ENCODE measurements at regions not wholly inside any gene's neighbourhood (a gene's known extent, or its start where the extent isn't known, plus 50 kb on each side); places are given as distances from the start of the nearest gene placed in this dataset.

DNA sequence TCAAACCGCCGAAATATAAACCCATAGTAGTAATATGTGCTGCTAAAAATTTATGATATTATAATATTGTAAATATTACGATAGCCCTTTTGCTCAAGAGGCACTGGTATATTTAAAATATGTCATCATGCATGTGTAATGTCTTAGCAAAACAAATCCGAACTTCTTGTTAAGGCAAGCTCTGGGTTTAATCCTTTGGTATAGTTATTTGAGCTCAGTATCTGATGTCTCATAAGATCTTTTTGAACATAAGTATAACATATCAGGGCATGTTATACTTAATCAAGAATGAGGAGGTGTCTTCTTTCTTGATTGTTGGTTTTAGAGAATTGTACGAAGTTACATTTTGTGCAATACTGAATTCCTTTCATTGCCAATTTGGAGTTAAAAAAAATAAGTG lies 154.1 kb upstream of the CBLB start:
- Mint-ChIP-seq H3K27me3 (no peaks in the 10 kb centered on the region), H3K36me3 (no peaks in the 10 kb centered on the region), H3K9me3 (peaks cover 0 to 2% (median 0%) of the 10 kb centered on the region in 7 donors), H3K27ac (no peak overlapping the region), H3K4me3 (no peak overlapping the region), H3K4me1 (peaks cover 0 to 6% (median 0%) of the 10 kb centered on the region in 4 donors)
- Histone ChIP-seq H3K27ac (ENCODE audit: insufficient read depth, low read length, poor library complexity, severe bottlenecking) (no peak overlapping the region), H3K4me3 (ENCODE audit: low read depth, low read length) (no peak overlapping the region), H3K4me1 (ENCODE audit: control insufficient read depth, insufficient read depth, low read length, poor library complexity, severe bottlenecking) (no peaks in the 10 kb centered on the region), H3K36me3 (ENCODE audit: control insufficient read depth, insufficient read depth, low read length) (no peaks in the 10 kb centered on the region), H3K9me3 (ENCODE audit: control insufficient read depth in 2 of 2, low read length in 2 of 2) (no peaks in the 10 kb centered on the region), H3K27me3 (ENCODE audit: control insufficient read depth, insufficient read depth, low read length) (no peaks in the 10 kb centered on the region)
- ATAC-seq (ENCODE audit: low read depth in 2 of 2): no peak
- DNase-seq: no peak

DNA sequence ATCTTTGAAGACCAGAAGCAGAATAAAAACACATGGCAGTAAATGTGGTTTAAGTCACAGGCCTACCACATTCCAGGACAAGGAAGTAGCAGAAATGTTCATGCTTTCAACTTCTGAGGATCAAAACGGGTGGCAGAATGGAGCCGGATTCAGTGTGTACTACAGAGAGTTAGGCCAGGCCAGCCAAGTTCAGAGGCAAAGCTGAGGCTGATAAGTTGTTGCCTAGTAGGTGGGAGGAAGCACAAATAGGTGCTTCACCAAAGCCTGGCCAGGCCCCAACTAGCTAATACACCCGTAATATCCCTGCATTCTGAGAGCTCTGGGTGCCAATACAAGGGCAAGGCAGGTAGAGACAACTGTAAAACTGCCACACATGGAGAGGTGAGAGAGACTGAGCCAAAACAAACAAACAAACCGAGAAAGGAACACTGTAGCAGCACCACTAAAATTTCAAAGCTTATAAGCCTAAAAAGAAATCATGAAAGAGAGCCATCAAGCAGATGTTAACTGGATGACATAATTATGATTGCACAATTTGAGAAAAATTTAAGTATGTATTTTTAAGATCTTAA lies 156.4 kb upstream of the CBLB start:
- Histone ChIP-seq H3K9me3 (ENCODE audit: control insufficient read depth in 2 of 2, low read length in 2 of 2) (no peaks in the 10 kb centered on the region), H3K27me3 (ENCODE audit: control insufficient read depth, insufficient read depth, low read length) (no peaks in the 10 kb centered on the region), H3K27ac (ENCODE audit: insufficient read depth, low read length, poor library complexity, severe bottlenecking) (no peak overlapping the region), H3K36me3 (ENCODE audit: control insufficient read depth, insufficient read depth, low read length) (no peaks in the 10 kb centered on the region), H3K4me1 (ENCODE audit: control insufficient read depth, insufficient read depth, low read length, poor library complexity, severe bottlenecking) (no peaks in the 10 kb centered on the region), H3K4me3 (ENCODE audit: low read depth, low read length) (no peak overlapping the region)
- peaks cover 0 to 3% (median 0%) of the 10 kb centered on the region in 7 donors for H3K9me3 Mint-ChIP-seq
- H3K27ac Mint-ChIP-seq: no peak overlapping the region
- no peaks in the 10 kb centered on the region for H3K27me3 Mint-ChIP-seq
- no peak overlapping the region for H3K4me3 Mint-ChIP-seq
- no peak for ATAC-seq (ENCODE audit: low read depth in 2 of 2)
- DNase-seq: no peak
- H3K4me1 Mint-ChIP-seq: peaks cover 0 to 6% (median 0%) of the 10 kb centered on the region in 4 donors
- H3K36me3 Mint-ChIP-seq: no peaks in the 10 kb centered on the region

DNA sequence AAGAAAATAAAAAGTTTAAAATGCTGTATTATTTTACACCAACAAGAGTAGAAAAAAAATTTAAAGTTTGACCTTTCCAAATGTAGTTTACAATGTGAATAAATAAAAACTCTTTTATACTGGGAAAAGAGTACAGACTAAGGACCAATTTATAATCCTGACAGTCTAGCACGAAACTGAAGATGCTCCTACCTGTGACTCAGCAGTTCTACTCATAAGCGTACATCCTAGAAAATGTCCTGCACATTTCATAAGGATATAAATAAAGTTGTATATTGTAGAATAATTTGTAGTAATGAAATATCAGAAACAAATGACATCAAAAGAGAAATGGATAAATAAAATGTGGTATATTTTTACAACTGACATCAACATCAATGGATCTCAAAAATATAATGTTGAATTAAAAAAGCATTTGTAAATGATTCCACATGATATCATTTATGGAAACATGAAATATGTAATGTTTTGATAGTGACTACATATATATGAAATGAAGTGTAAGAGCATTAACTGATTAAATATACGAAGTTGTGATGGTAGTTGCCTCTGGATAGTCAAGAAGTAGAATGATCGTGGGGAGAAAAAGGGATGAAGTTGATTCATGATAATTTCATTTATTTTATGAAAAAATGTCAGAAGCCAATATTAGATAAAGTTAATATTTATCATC lies 161.3 kb upstream of the CBLB start:
- no peak for DNase-seq
- Histone ChIP-seq H3K27ac (ENCODE audit: insufficient read depth, low read length, poor library complexity, severe bottlenecking) (no peak overlapping the region), H3K4me3 (ENCODE audit: low read depth, low read length) (no peak overlapping the region), H3K9me3 (ENCODE audit: control insufficient read depth in 2 of 2, low read length in 2 of 2) (no peaks in the 10 kb centered on the region), H3K27me3 (ENCODE audit: control insufficient read depth, insufficient read depth, low read length) (no peaks in the 10 kb centered on the region), H3K4me1 (ENCODE audit: control insufficient read depth, insufficient read depth, low read length, poor library complexity, severe bottlenecking) (no peaks in the 10 kb centered on the region), H3K36me3 (ENCODE audit: control insufficient read depth, insufficient read depth, low read length) (no peaks in the 10 kb centered on the region)
- Mint-ChIP-seq H3K9me3 (peaks cover 0 to 3% (median 0%) of the 10 kb centered on the region in 7 donors), H3K36me3 (no peaks in the 10 kb centered on the region), H3K4me1 (peaks cover 0 to 1% (median 0%) of the 10 kb centered on the region in 4 donors), H3K4me3 (no peak overlapping the region), H3K27me3 (no peaks in the 10 kb centered on the region), H3K27ac (no peak overlapping the region)
- ATAC-seq (ENCODE audit: low read depth in 2 of 2): no peak

DNA sequence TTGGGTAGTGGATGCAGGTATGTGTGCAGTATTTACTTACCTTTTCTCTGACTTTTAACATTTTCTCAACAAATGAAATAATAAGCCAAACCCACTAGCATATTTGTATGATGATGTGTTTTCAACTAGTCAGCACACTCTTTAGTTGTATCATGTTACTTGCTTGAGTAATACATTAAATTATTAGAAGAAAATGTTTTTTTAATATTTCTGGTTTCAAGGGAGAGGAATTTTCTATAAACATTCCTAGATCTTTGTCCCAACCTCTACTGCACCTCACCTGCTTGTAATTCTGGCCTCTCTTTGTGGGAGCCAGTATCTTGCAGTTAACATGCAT lies 161.8 kb upstream of the CBLB start:
- Histone ChIP-seq H3K9me3 (ENCODE audit: control insufficient read depth in 2 of 2, low read length in 2 of 2) (no peaks in the 10 kb centered on the region), H3K27ac (ENCODE audit: insufficient read depth, low read length, poor library complexity, severe bottlenecking) (no peak overlapping the region), H3K4me1 (ENCODE audit: control insufficient read depth, insufficient read depth, low read length, poor library complexity, severe bottlenecking) (no peaks in the 10 kb centered on the region), H3K4me3 (ENCODE audit: low read depth, low read length) (no peak overlapping the region), H3K27me3 (ENCODE audit: control insufficient read depth, insufficient read depth, low read length) (no peaks in the 10 kb centered on the region), H3K36me3 (ENCODE audit: control insufficient read depth, insufficient read depth, low read length) (no peaks in the 10 kb centered on the region)
- no peak for ATAC-seq (ENCODE audit: low read depth in 2 of 2)
- no peaks in the 10 kb centered on the region for H3K27me3 Mint-ChIP-seq
- no peak overlapping the region for H3K27ac Mint-ChIP-seq
- H3K4me1 Mint-ChIP-seq: peaks cover 0 to 1% (median 0%) of the 10 kb centered on the region in 4 donors
- no peaks in the 10 kb centered on the region for H3K36me3 Mint-ChIP-seq
- H3K9me3 Mint-ChIP-seq: peaks cover 0 to 3% (median 0%) of the 10 kb centered on the region in 7 donors
- no peak for DNase-seq
- H3K4me3 Mint-ChIP-seq: no peak overlapping the region

DNA sequence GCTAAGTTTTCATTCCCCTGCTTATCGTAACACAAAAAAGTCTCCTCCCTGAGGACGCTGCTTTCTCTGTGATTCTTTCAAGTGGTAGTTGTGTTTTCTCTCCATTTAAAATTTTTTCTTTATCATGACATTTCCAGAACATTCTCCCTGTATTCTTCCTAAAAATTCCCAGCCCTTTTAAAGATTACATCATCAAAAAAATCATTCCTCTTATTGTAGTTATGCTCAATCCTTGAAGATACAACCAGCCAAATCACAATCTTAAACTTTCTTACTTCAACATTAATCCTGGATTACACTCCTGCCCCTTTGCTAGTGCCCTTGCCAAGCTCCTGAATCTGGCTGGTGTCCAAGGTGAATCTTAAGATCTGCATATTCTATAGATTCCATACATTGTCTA lies 163.7 kb upstream of the CBLB start:
- Histone ChIP-seq H3K4me3 (ENCODE audit: low read depth, low read length) (no peak overlapping the region), H3K4me1 (ENCODE audit: control insufficient read depth, insufficient read depth, low read length, poor library complexity, severe bottlenecking) (no peaks in the 10 kb centered on the region), H3K27ac (ENCODE audit: insufficient read depth, low read length, poor library complexity, severe bottlenecking) (no peak overlapping the region), H3K9me3 (ENCODE audit: control insufficient read depth in 2 of 2, low read length in 2 of 2) (no peaks in the 10 kb centered on the region), H3K36me3 (ENCODE audit: control insufficient read depth, insufficient read depth, low read length) (no peaks in the 10 kb centered on the region), H3K27me3 (ENCODE audit: control insufficient read depth, insufficient read depth, low read length) (no peaks in the 10 kb centered on the region)
- no peak overlapping the region for H3K27ac Mint-ChIP-seq
- H3K36me3 Mint-ChIP-seq: no peaks in the 10 kb centered on the region
- H3K27me3 Mint-ChIP-seq: no peaks in the 10 kb centered on the region
- H3K4me3 Mint-ChIP-seq: no peak overlapping the region
- ATAC-seq (ENCODE audit: low read depth in 2 of 2) (no peak), DNase-seq (no peak)
- peaks cover 0 to 3% (median 0%) of the 10 kb centered on the region in 7 donors for H3K9me3 Mint-ChIP-seq
- no peaks in the 10 kb centered on the region for H3K4me1 Mint-ChIP-seq

DNA sequence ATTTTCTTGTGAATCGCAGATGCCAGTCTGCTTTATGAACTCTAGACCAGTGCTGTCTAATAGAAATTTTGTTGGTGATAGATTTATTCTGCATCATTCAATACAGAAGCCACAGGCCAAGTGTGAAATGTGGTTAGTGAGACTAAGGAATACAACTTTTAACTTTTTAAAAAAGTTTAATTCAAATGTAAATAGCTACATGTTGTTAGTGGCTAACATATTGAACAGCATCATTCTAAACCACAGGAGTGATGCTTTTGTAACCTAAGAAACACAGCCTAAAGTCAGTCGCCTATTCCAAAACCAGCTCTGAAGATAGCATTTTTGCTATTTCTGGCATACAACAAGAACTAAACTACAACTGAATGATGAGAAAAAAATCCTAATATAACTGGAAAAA lies 164.8 kb upstream of the CBLB start:
- Mint-ChIP-seq H3K36me3 (no peaks in the 10 kb centered on the region), H3K4me3 (no peak overlapping the region), H3K9me3 (peaks cover 0 to 3% (median 0%) of the 10 kb centered on the region in 7 donors), H3K4me1 (no peaks in the 10 kb centered on the region), H3K27me3 (no peaks in the 10 kb centered on the region), H3K27ac (no peak overlapping the region)
- H3K27me3 ChIP-seq (ENCODE audit: control insufficient read depth, insufficient read depth, low read length): no peaks in the 10 kb centered on the region
- H3K27ac ChIP-seq (ENCODE audit: insufficient read depth, low read length, poor library complexity, severe bottlenecking): no peak overlapping the region
- no peak for ATAC-seq (ENCODE audit: low read depth in 2 of 2)
- DNase-seq: no peak
- no peaks in the 10 kb centered on the region for H3K4me1 ChIP-seq (ENCODE audit: control insufficient read depth, insufficient read depth, low read length, poor library complexity, severe bottlenecking)
- no peaks in the 10 kb centered on the region for H3K36me3 ChIP-seq (ENCODE audit: control insufficient read depth, insufficient read depth, low read length)
- H3K4me3 ChIP-seq (ENCODE audit: low read depth, low read length): no peak overlapping the region
- no peaks in the 10 kb centered on the region for H3K9me3 ChIP-seq (ENCODE audit: control insufficient read depth in 2 of 2, low read length in 2 of 2)

DNA sequence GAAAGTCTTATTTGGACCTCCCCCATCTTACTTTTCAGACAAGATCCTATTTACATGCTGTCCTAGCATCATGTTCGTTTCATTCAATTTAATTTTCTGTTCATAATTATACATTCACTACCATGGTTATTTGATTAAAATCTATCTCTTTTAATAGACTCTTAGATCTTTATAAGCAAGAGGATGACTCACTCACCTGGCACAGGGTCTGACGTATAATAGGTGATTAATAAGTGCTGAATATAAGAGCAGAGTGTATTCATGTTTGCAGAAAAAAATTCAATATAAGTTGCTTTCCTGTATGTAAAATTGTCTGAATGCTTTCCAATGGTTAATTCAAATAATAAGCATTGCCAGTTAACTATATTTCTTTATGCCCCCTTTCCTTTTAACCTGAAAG lies 165.5 kb upstream of the CBLB start:
- no peak for DNase-seq
- Mint-ChIP-seq H3K4me3 (no peak overlapping the region), H3K27ac (no peak overlapping the region), H3K9me3 (peaks cover 0 to 6% (median 1%) of the 10 kb centered on the region in 7 donors), H3K4me1 (no peaks in the 10 kb centered on the region), H3K36me3 (no peaks in the 10 kb centered on the region), H3K27me3 (no peaks in the 10 kb centered on the region)
- no peaks in the 10 kb centered on the region for H3K36me3 ChIP-seq (ENCODE audit: control insufficient read depth, insufficient read depth, low read length)
- H3K27me3 ChIP-seq (ENCODE audit: control insufficient read depth, insufficient read depth, low read length): no peaks in the 10 kb centered on the region
- H3K4me3 ChIP-seq (ENCODE audit: low read depth, low read length): no peak overlapping the region
- H3K27ac ChIP-seq (ENCODE audit: insufficient read depth, low read length, poor library complexity, severe bottlenecking): no peak overlapping the region
- no peaks in the 10 kb centered on the region for H3K9me3 ChIP-seq (ENCODE audit: control insufficient read depth in 2 of 2, low read length in 2 of 2)
- no peak for ATAC-seq (ENCODE audit: low read depth in 2 of 2)
- no peaks in the 10 kb centered on the region for H3K4me1 ChIP-seq (ENCODE audit: control insufficient read depth, insufficient read depth, low read length, poor library complexity, severe bottlenecking)

DNA sequence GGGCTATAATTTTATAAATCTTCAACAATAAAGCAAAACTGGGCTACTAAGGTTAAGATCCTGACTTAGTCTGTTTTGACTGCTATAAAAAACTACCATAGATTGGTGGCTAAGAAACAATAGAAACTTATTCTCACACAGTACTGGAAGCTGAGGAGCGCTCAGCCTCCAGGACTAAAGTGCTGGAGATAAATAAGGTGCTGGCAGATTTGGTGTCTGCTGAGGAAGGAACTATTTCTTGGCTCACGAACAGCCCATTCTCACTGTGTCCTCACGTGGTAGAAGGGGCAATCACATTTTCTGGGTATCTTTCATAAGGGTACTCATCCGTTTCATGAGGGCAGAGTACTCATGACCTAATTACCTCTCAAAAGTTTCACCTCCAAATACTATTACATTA lies 166.8 kb upstream of the CBLB start:
- Mint-ChIP-seq H3K36me3 (no peaks in the 10 kb centered on the region), H3K4me1 (peaks cover 3 to 10% (median 7%) of the 10 kb centered on the region in 4 donors), H3K9me3 (peaks cover 0 to 7% (median 3%) of the 10 kb centered on the region in 7 donors), H3K27ac (no peak overlapping the region), H3K4me3 (no peak overlapping the region), H3K27me3 (no peaks in the 10 kb centered on the region)
- ATAC-seq (ENCODE audit: low read depth in 2 of 2) (no peak), DNase-seq (no peak)
- H3K27me3 ChIP-seq (ENCODE audit: control insufficient read depth, insufficient read depth, low read length): no peaks in the 10 kb centered on the region
- no peaks in the 10 kb centered on the region for H3K4me1 ChIP-seq (ENCODE audit: control insufficient read depth, insufficient read depth, low read length, poor library complexity, severe bottlenecking)
- no peak overlapping the region for H3K4me3 ChIP-seq (ENCODE audit: low read depth, low read length)
- no peaks in the 10 kb centered on the region for H3K36me3 ChIP-seq (ENCODE audit: control insufficient read depth, insufficient read depth, low read length)
- H3K9me3 ChIP-seq (ENCODE audit: control insufficient read depth in 2 of 2, low read length in 2 of 2): no peaks in the 10 kb centered on the region
- H3K27ac ChIP-seq (ENCODE audit: insufficient read depth, low read length, poor library complexity, severe bottlenecking): no peak overlapping the region
